ENCODE measurements at regions not wholly inside any gene's neighbourhood (a gene's known extent, or its start where the extent isn't known, plus 50 kb on each side); places are given as distances from the start of the nearest gene placed in this dataset.

GRCh38 chr12:107998863-107999262 lies 130.2 kb upstream of the WSCD2 start:
- H3K27ac Mint-ChIP-seq: no peak overlapping the region
- TF ChIP-seq CTCF (IDR thresholded peaks at IDR 0.05; ENCODE audit: unreplicated experiment): no peak
- DNase-seq (ENCODE audit: low spot score, unreplicated experiment): no peak
- H3K4me1 Mint-ChIP-seq (ENCODE audit: low read depth): no peaks in the 10 kb centered on the region
- H3K27me3 Mint-ChIP-seq: peaks cover 62% of the 10 kb centered on the region
- H3K9me3 Mint-ChIP-seq (ENCODE audit: low read depth): no peaks in the 10 kb centered on the region
- H3K4me3 Mint-ChIP-seq (ENCODE audit: low read depth): no peak overlapping the region
- H3K36me3 Mint-ChIP-seq (ENCODE audit: insufficient read depth): no peaks in the 10 kb centered on the region

GRCh38 chr12:108000111-108000510 lies 129.0 kb upstream of the WSCD2 start:
- Mint-ChIP-seq H3K27me3 (peaks cover 52% of the 10 kb centered on the region), H3K27ac (no peak overlapping the region), H3K9me3 (ENCODE audit: low read depth) (no peaks in the 10 kb centered on the region), H3K4me3 (ENCODE audit: low read depth) (no peak overlapping the region), H3K4me1 (ENCODE audit: low read depth) (no peaks in the 10 kb centered on the region), H3K36me3 (ENCODE audit: insufficient read depth) (no peaks in the 10 kb centered on the region)
- no peak for DNase-seq (ENCODE audit: low spot score, unreplicated experiment)
- no peak for TF ChIP-seq CTCF (IDR thresholded peaks at IDR 0.05; ENCODE audit: unreplicated experiment)

- DNase-seq (ENCODE audit: low spot score, unreplicated experiment): no peak
Observed at GRCh38 chr12:108004319-108004718, 124.8 kb upstream of the WSCD2 start.

GRCh38 chr12:108008163-108008905 lies 120.8 kb upstream of the WSCD2 start:
- H3K9me3 Mint-ChIP-seq (ENCODE audit: low read depth): no peaks in the 10 kb centered on the region
- H3K36me3 Mint-ChIP-seq (ENCODE audit: insufficient read depth): no peaks in the 10 kb centered on the region
- peaks cover 17% of the 10 kb centered on the region for H3K27me3 Mint-ChIP-seq
- no peak for DNase-seq (ENCODE audit: low spot score, unreplicated experiment)
- peaks cover 11% of the 10 kb centered on the region for H3K4me1 Mint-ChIP-seq (ENCODE audit: low read depth)
- TF ChIP-seq CTCF (IDR thresholded peaks at IDR 0.05; ENCODE audit: unreplicated experiment): no peak
- H3K27ac Mint-ChIP-seq: no peak overlapping the region
- H3K4me3 Mint-ChIP-seq (ENCODE audit: low read depth): no peak overlapping the region

More at GRCh38 chr12:108004319-108004718, 124.8 kb upstream of the WSCD2 start:
- Mint-ChIP-seq H3K9me3 (ENCODE audit: low read depth) (no peaks in the 10 kb centered on the region), H3K27me3 (peaks cover 24% of the 10 kb centered on the region), H3K4me3 (ENCODE audit: low read depth) (no peak overlapping the region), H3K27ac (no peak overlapping the region), H3K36me3 (ENCODE audit: insufficient read depth) (no peaks in the 10 kb centered on the region), H3K4me1 (ENCODE audit: low read depth) (peaks cover 5% of the 10 kb centered on the region)
- TF ChIP-seq CTCF (IDR thresholded peaks at IDR 0.05; ENCODE audit: unreplicated experiment): no peak

GRCh38 chr12:108009442-108010070 lies 119.5 kb upstream of the WSCD2 start:
- H3K4me1 Mint-ChIP-seq (ENCODE audit: low read depth): peaks cover 11% of the 10 kb centered on the region
- no peaks in the 10 kb centered on the region for H3K9me3 Mint-ChIP-seq (ENCODE audit: low read depth)
- no peak for TF ChIP-seq CTCF (IDR thresholded peaks at IDR 0.05; ENCODE audit: unreplicated experiment)
- H3K36me3 Mint-ChIP-seq (ENCODE audit: insufficient read depth): no peaks in the 10 kb centered on the region
- peak overlapping the region; percentile 11 for H3K27ac Mint-ChIP-seq
- H3K4me3 Mint-ChIP-seq (ENCODE audit: low read depth): no peak overlapping the region
- DNase-seq (ENCODE audit: low spot score, unreplicated experiment): no peak
- peaks cover 24% of the 10 kb centered on the region for H3K27me3 Mint-ChIP-seq
